Neural cell (in vitro differentiated cells): ENCODE measurements at regions not wholly inside any gene's neighbourhood (a gene's known extent, or its start where the extent isn't known, plus 50 kb on each side); places are given as distances from the start of the nearest gene placed in this dataset.

Experiments
- H2AFZ ChIP-seq: fragments of 200-600, 300-800 bp; sonication (generic), shearing (Covaris generic); 2 replicates; pipeline ENCODE4 v1.6.0; 2014; ENCODE audit warnings: low read depth, mild to moderate bottlenecking, antibody characterized with exemption, low read length, moderate library complexity
- H3F3A ChIP-seq: fragments of 200-600 bp; shearing (Covaris generic); 2 replicates; pipeline ENCODE4 v1.6.1; 2016; ENCODE audit warnings: mild to moderate bottlenecking, moderate library complexity, mixed read lengths, antibody characterized with exemption, low read length; ENCODE audit not compliant: insufficient read depth, poor library complexity, severe bottlenecking
- H3K27ac ChIP-seq: fragments of 200-600, 300-800 bp; sonication (generic), shearing (Covaris generic); 2 replicates; pipeline ENCODE4 v1.5.1; 2014; ENCODE audit warnings: mild to moderate bottlenecking, low read length, moderate library complexity
- H3K27me3 ChIP-seq: fragments of 300-800, 200-600 bp; sonication (generic), shearing (Covaris generic); 2 replicates; pipeline ENCODE4 v1.6.0; 2014; ENCODE audit warnings: mild to moderate bottlenecking, low read depth, low read length, moderate library complexity; ENCODE audit not compliant: insufficient read depth
- H3K36me3 ChIP-seq: fragments of 300-800, 200-600 bp; sonication (generic), shearing (Covaris generic); 2 replicates; pipeline ENCODE4 v1.5.1; 2014; ENCODE audit warnings: mild to moderate bottlenecking, antibody characterized with exemption, low read length, moderate library complexity; ENCODE audit not compliant: insufficient read depth
- H3K4me2 ChIP-seq: fragments of 300-800, 200-600 bp; sonication (generic), shearing (Covaris generic); 2 replicates; pipeline ENCODE4 v1.6.0; 2014; ENCODE audit warnings: mild to moderate bottlenecking, low read length
- H3K4me3 ChIP-seq: fragments of 300-800, 200-600 bp; sonication (generic), shearing (Covaris generic); 2 replicates; pipeline ENCODE4 v1.5.1; 2014; ENCODE audit warnings: mild to moderate bottlenecking, low read length, moderate library complexity
- H3K79me2 ChIP-seq: fragments of 200-600 bp; shearing (Covaris generic); replicated peaks from 2 replicates; pipeline ENCODE4 v1.6.0; 2014; ENCODE audit warnings: mild to moderate bottlenecking, low read length, moderate library complexity; ENCODE audit not compliant: insufficient read depth
- H3K9ac ChIP-seq: fragments of 300-800, 200-600 bp; sonication (generic), shearing (Covaris generic); 2 replicates; pipeline ENCODE4 v1.6.1; 2016; ENCODE audit warnings: mild to moderate bottlenecking, low read length, mixed read lengths
- H3K9me2 ChIP-seq: fragments of 200-600 bp; shearing (Covaris generic); 2 replicates; pipeline ENCODE4 v1.6.1; 2016; ENCODE audit warnings: mild to moderate bottlenecking, low read length, mixed read lengths; ENCODE audit not compliant: insufficient read depth
- H3K9me3 ChIP-seq: fragments of 200-600, 300-800 bp; sonication (generic), shearing (Covaris generic); 2 replicates; pipeline ENCODE4 v1.6.1; 2016; ENCODE audit warnings: mild to moderate bottlenecking, mixed run types, low read length, moderate library complexity, mixed read lengths
- H4K20me1 ChIP-seq: fragments of 200-600 bp; shearing (Covaris generic); 2 replicates; pipeline ENCODE4 v1.6.1; 2016; ENCODE audit warnings: mild to moderate bottlenecking, mixed run types; ENCODE audit not compliant: insufficient read depth
- CTCF ChIP-seq: fragments of 450-650 bp; IDR thresholded peaks from 2 replicates; pipeline ENCODE4 v1.5.1; 2014; ENCODE audit warnings: antibody characterized with exemption, mild to moderate bottlenecking, moderate library complexity; ENCODE audit not compliant: poor library complexity, severe bottlenecking
- EP300 ChIP-seq: fragments of 450-650 bp; conservative IDR thresholded peaks from 2 replicates; pipeline ENCODE4 v1.6.1; 2014; ENCODE audit warnings: antibody characterized with exemption, mild to moderate bottlenecking, moderate library complexity; ENCODE audit not compliant: poor library complexity, severe bottlenecking
- EZH2 ChIP-seq: fragments of 200-600, 300-800 bp; shearing (Covaris generic), sonication (generic); IDR thresholded peaks from 2 replicates; pipeline ENCODE4 v1.6.1; 2014; ENCODE audit warnings: antibody characterized with exemption, low read length, borderline replicate concordance, mild to moderate bottlenecking; ENCODE audit not compliant: insufficient read depth, poor library complexity, severe bottlenecking
- MXI1 ChIP-seq: fragments of 450-650 bp; conservative IDR thresholded peaks from 2 replicates; pipeline ENCODE4 v1.6.1; 2014; ENCODE audit warnings: antibody characterized with exemption, mild to moderate bottlenecking; ENCODE audit not compliant: poor library complexity, severe bottlenecking
- POLR2AphosphoS5 ChIP-seq: IDR thresholded peaks from 2 replicates; pipeline ENCODE4 v1.6.1; 2012
- RAD21 ChIP-seq: fragments of 450-650 bp; conservative IDR thresholded peaks from 2 replicates; pipeline ENCODE4 v1.6.1; 2014; ENCODE audit warnings: antibody characterized with exemption, mild to moderate bottlenecking, moderate library complexity
- REST ChIP-seq: IDR thresholded peaks from 2 replicates; pipeline ENCODE4 v1.6.1; 2012; ENCODE audit warnings: borderline replicate concordance
- SMC3 ChIP-seq: fragments of 450-650 bp; conservative IDR thresholded peaks from 2 replicates; pipeline ENCODE4 v1.6.1; 2014; ENCODE audit warnings: antibody characterized with exemption, mild to moderate bottlenecking, moderate library complexity; ENCODE audit not compliant: poor library complexity
- TAF1 ChIP-seq: IDR thresholded peaks from 2 replicates; pipeline ENCODE4 v1.6.1; 2012; ENCODE audit warnings: low read depth

- H3K9me3 ChIP-seq, result no peaks in the 10 kb centered on the region
- H3K36me3 ChIP-seq, result no peaks in the 10 kb centered on the region
- no peaks in the 10 kb centered on the region for H3K79me2 ChIP-seq
- no peak for TF ChIP-seq MXI1
- no peak for TF ChIP-seq TAF1
- no peak for TF ChIP-seq EP300
- TF ChIP-seq SMC3, result no peak
- no peak for TF ChIP-seq POLR2AphosphoS5
- no peak for TF ChIP-seq REST
- no peak for TF ChIP-seq RAD21
- no peak for TF ChIP-seq CTCF
- TF ChIP-seq EZH2, result no peak
- H4K20me1 ChIP-seq, result no peaks in the 10 kb centered on the region
- no peak overlapping the region for H3K9ac ChIP-seq
- H3F3A ChIP-seq, result no peaks in the 10 kb centered on the region
- H3K27ac ChIP-seq, result no peak overlapping the region
- H3K9me2 ChIP-seq, result no peaks in the 10 kb centered on the region
- H3K4me2 ChIP-seq, result no peak overlapping the region
- H3K27me3 ChIP-seq, result no peaks in the 10 kb centered on the region
- no peak overlapping the region for H2AFZ ChIP-seq
- no peak overlapping the region for H3K4me3 ChIP-seq
Observed at GRCh38 chr2:160918258-160918657, 242.0 kb upstream of the TANK start.

GRCh38 chr2:160918906-160919503 is 241.2 kb upstream of the TANK start:
- Histone ChIP-seq H3K4me2 (no peak overlapping the region), H3F3A (no peaks in the 10 kb centered on the region), H3K36me3 (no peaks in the 10 kb centered on the region), H3K27me3 (no peaks in the 10 kb centered on the region), H4K20me1 (no peaks in the 10 kb centered on the region), H3K9me3 (no peaks in the 10 kb centered on the region), H3K27ac (no peak overlapping the region), H3K9me2 (no peaks in the 10 kb centered on the region), H3K9ac (no peak overlapping the region), H2AFZ (no peak overlapping the region), H3K79me2 (no peaks in the 10 kb centered on the region), H3K4me3 (no peak overlapping the region)
- TF ChIP-seq CTCF (no peak), MXI1 (no peak), POLR2AphosphoS5 (no peak), EP300 (no peak), SMC3 (no peak), TAF1 (no peak), REST (no peak), RAD21 (no peak), EZH2 (no peak)
